ENCODE measurements at regions not wholly inside any gene's neighbourhood (a gene's known extent, or its start where the extent isn't known, plus 50 kb on each side); places are given as distances from the start of the nearest gene placed in this dataset.

DNA sequence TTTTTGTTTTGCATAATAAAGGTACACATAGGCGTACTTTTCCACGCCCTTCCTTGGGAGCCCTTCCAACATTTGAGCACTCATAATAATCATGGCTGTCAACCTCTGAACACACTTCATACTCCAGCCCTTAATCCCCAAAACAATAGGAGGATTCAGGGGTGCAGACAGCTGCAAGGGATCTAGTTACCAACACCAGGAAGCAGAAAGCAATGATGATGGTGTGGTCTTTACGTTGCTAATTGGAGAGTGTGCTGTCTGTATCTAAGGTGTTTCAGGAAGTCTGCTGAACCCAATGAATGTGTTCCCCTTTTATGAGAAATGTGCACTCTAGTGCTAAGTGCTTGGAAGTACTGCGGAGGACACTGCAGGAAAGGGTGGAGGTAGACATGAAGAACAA lies 60.3 kb upstream of the PDZRN3 start:
- H3K36me3 ChIP-seq (ENCODE audit: control insufficient read depth, insufficient read depth, low read length): no peaks in the 10 kb centered on the region
- peaks cover 26% of the 10 kb centered on the region for H3K4me1 ChIP-seq (ENCODE audit: control insufficient read depth, insufficient read depth, low read length)
- H3K27ac ChIP-seq (ENCODE audit: low read depth, low read length): no peak overlapping the region
- no peaks in the 10 kb centered on the region for H3K27me3 ChIP-seq (ENCODE audit: control insufficient read depth, insufficient read depth, low read length)
- no peak overlapping the region for H3K9ac ChIP-seq (ENCODE audit: low read length)
- H3K9me3 ChIP-seq (ENCODE audit: control insufficient read depth, insufficient read depth, low read depth, low read length): no peaks in the 10 kb centered on the region
- no peak overlapping the region for H3K4me3 ChIP-seq (ENCODE audit: low read depth, low read length)

- no peak overlapping the region for H3K27ac ChIP-seq (ENCODE audit: low read depth, low read length)
- no peaks in the 10 kb centered on the region for H3K27me3 ChIP-seq (ENCODE audit: control insufficient read depth, insufficient read depth, low read length)
- H3K4me1 ChIP-seq (ENCODE audit: control insufficient read depth, insufficient read depth, low read length): peaks cover 26% of the 10 kb centered on the region
- no peak overlapping the region for H3K4me3 ChIP-seq (ENCODE audit: low read depth, low read length)
- no peaks in the 10 kb centered on the region for H3K36me3 ChIP-seq (ENCODE audit: control insufficient read depth, insufficient read depth, low read length)
- no peaks in the 10 kb centered on the region for H3K9me3 ChIP-seq (ENCODE audit: control insufficient read depth, insufficient read depth, low read depth, low read length)
- no peak overlapping the region for H3K9ac ChIP-seq (ENCODE audit: low read length)
Observed at GRCh38 chr3:73683706-73684105, 59.0 kb upstream of the PDZRN3 start.

- H3K36me3 ChIP-seq (ENCODE audit: control insufficient read depth, insufficient read depth, low read length): no peaks in the 10 kb centered on the region
- peaks cover 19% of the 10 kb centered on the region for H3K4me1 ChIP-seq (ENCODE audit: control insufficient read depth, insufficient read depth, low read length)
- H3K27me3 ChIP-seq (ENCODE audit: control insufficient read depth, insufficient read depth, low read length): no peaks in the 10 kb centered on the region
- H3K9me3 ChIP-seq (ENCODE audit: control insufficient read depth, insufficient read depth, low read depth, low read length): no peaks in the 10 kb centered on the region
- H3K9ac ChIP-seq (ENCODE audit: low read length): no peak overlapping the region
- no peak overlapping the region for H3K27ac ChIP-seq (ENCODE audit: low read depth, low read length)
- H3K4me3 ChIP-seq (ENCODE audit: low read depth, low read length): no peak overlapping the region
Observed at GRCh38 chr3:73681610-73682009, 56.9 kb upstream of the PDZRN3 start.

GRCh38 chr3:73681198-73681597 lies 56.5 kb upstream of the PDZRN3 start:
- peaks cover 19% of the 10 kb centered on the region for H3K4me1 ChIP-seq (ENCODE audit: control insufficient read depth, insufficient read depth, low read length)
- no peaks in the 10 kb centered on the region for H3K36me3 ChIP-seq (ENCODE audit: control insufficient read depth, insufficient read depth, low read length)
- H3K9me3 ChIP-seq (ENCODE audit: control insufficient read depth, insufficient read depth, low read depth, low read length): no peaks in the 10 kb centered on the region
- no peak overlapping the region for H3K27ac ChIP-seq (ENCODE audit: low read depth, low read length)
- H3K27me3 ChIP-seq (ENCODE audit: control insufficient read depth, insufficient read depth, low read length): no peaks in the 10 kb centered on the region
- H3K9ac ChIP-seq (ENCODE audit: low read length): no peak overlapping the region
- H3K4me3 ChIP-seq (ENCODE audit: low read depth, low read length): no peak overlapping the region

GRCh38 chr3:73680391-73681095 lies 55.8 kb upstream of the PDZRN3 start:
- H3K27me3 ChIP-seq (ENCODE audit: control insufficient read depth, insufficient read depth, low read length): no peaks in the 10 kb centered on the region
- no peaks in the 10 kb centered on the region for H3K36me3 ChIP-seq (ENCODE audit: control insufficient read depth, insufficient read depth, low read length)
- no peak overlapping the region for H3K27ac ChIP-seq (ENCODE audit: low read depth, low read length)
- H3K9ac ChIP-seq (ENCODE audit: low read length): no peak overlapping the region
- H3K4me1 ChIP-seq (ENCODE audit: control insufficient read depth, insufficient read depth, low read length): peaks cover 17% of the 10 kb centered on the region
- no peaks in the 10 kb centered on the region for H3K9me3 ChIP-seq (ENCODE audit: control insufficient read depth, insufficient read depth, low read depth, low read length)
- H3K4me3 ChIP-seq (ENCODE audit: low read depth, low read length): no peak overlapping the region

DNA sequence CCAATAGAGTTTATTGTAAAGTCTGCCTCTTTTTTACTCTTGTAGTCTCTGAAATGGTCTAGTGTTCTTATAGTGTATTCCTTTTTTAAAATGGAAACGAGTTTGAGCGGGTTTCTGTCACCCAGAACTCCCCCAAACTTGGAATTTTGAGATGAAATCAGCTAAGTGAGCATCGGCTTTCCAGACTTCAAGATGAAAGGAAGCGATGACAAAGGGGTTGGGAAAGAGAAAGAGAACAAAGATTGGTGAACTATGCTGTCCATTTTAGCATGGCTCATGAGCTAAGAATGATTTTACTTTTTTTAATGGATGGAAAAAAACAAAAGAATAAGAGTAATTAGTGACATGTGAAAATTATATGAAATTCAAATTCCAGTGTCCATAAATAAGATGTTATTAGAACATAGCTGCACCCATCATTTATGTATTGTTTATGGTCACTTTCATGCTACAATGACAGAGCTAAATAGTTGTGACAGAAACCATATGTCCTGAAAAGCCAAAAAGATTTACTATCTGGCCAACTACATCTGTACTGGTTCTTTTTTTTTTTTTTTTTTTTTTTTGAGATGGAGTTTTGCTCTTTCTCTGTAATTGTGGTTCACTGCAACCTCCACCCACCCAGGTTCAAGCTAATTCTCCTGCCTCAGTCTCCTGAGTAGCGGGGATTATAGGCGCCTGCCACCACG lies 52.7 kb upstream of the PDZRN3 start:
- H3K4me3 ChIP-seq (ENCODE audit: low read depth, low read length): no peak overlapping the region
- peaks cover 4% of the 10 kb centered on the region; the same call in 1 of the 2 replicates for H3K4me1 ChIP-seq (ENCODE audit: control insufficient read depth, insufficient read depth, low read length)
- no peaks in the 10 kb centered on the region for H3K36me3 ChIP-seq (ENCODE audit: control insufficient read depth, insufficient read depth, low read length)
- no peaks in the 10 kb centered on the region for H3K27me3 ChIP-seq (ENCODE audit: control insufficient read depth, insufficient read depth, low read length)
- no peak overlapping the region for H3K9ac ChIP-seq (ENCODE audit: low read length)
- H3K27ac ChIP-seq (ENCODE audit: low read depth, low read length): no peak overlapping the region
- no peaks in the 10 kb centered on the region for H3K9me3 ChIP-seq (ENCODE audit: control insufficient read depth, insufficient read depth, low read depth, low read length)

All from HUES6 (cell line).